NT2/D1 (cell line): ENCODE measurements at regions not wholly inside any gene's neighbourhood (a gene's known extent, or its start where the extent isn't known, plus 50 kb on each side); places are given as distances from the start of the nearest gene placed in this dataset.

Experiments used
- YY1 ChIP-seq: IDR thresholded peaks from 2 replicates; pipeline ENCODE4 v1.6.1; 2011; ENCODE audit not compliant: insufficient read length, insufficient read depth
- ZNF274 ChIP-seq: IDR thresholded peaks from 2 replicates; pipeline ENCODE4 v1.6.1; 2011; ENCODE audit warnings: mild to moderate bottlenecking, low read depth, low read length

- TF ChIP-seq ZNF274 (no peak), YY1 (no peak)
These were observed 165.7 kb downstream of the OR13H1 start for GRCh38 chrX:131709553-131709952.
